Activated CD8-positive, alpha-beta memory T cell treated with anti-CD3 and anti-CD28 coated beads, Interleukin-2, amount 50 U/mL, for 4 hours (primary cell): ENCODE measurements at regions not wholly inside any gene's neighbourhood (a gene's known extent, or its start where the extent isn't known, plus 50 kb on each side); places are given as distances from the start of the nearest gene placed in this dataset.
"Not testable (repeated sequence)": the region's sequence is repeated elsewhere in the genome, so short reads cannot be mapped to it uniquely, and the experiment has no call there.

Experiments used
- DNase-seq: peaks from one replicate; pipeline ENCODE4 v3.0.0-alpha.2; 2020

DNA sequence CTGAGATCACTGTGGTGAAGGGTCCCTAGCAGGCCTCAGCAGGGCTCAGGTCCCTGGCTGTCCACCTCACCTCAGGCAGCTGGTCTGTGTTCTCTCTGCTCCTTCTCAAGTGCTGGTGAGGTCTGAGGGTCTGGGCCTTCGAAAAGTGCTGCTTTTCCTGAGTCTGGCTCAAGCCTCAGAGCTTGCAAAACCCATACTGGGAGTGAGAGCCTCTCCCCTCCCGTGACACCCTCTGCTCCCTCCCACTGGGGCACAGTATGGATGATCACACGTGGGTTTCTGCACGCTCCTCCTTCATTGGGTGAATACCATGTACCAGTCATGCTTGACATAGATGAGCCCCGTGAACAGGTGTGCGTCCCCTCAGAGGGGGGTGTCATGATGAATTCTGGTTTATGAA, 73.3 kb upstream of the WASF3 start:
- DNase-seq, result no peak

DNA sequence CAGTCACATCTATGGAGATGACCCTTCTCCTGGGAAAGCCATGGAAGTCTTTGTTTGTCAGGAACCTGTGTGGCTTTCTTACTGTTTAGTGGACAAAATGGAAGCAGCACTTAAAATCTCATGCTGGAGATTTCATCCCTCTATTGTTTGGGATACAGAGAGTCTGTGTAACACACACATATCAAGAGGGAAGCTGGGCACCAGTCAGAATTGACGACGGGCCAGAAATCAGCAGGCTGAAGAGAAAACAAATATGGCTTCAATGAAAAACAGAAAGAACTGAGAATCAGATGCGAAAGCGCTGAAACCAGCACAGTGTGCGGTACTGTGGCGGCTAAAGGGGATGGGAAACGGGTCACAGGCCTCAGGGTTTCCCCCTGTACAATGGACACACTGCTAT, 72.2 kb upstream of the WASF3 start:
- no peak for DNase-seq

DNA sequence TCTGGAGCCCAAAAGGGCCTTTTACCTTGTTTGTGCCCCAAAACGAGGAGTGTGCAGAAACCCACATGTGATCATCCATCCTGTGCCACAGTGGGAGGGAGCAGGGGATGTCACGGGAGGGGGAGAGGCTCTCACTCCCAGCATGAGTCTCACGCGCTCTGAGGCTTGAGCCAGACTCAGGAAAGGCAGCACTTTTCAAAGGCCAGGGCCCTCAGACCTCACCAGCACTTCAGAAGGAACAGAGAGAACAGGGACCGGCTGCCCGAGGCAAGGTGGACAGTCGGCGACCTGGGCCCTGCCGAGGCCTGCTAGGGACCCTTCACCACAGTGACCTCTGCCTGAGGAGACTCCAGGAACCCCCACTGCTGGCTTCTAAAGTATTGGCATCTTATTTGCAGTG, 71.7 kb upstream of the WASF3 start:
- no peak for DNase-seq

DNA sequence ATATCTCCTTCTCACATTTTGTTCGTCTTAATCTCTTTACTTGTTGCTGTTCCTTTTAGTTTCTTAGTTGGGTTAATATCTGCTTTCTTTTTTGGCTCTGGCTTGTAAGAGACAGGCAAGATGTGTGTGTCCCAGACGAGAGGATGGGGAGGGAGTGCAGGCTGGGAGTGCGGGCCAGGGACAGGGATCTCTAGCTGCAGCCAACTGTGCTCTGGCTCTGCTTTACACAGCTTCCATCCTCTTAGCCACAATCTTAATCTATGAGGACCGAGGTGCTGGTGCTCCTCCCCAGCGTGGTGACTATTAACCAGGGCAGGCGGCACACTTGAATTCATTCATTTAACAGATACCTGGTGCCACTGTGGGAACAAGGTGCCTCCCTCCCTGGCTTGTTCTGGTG, 70.9 kb upstream of the WASF3 start:
- DNase-seq, result no peak

DNA sequence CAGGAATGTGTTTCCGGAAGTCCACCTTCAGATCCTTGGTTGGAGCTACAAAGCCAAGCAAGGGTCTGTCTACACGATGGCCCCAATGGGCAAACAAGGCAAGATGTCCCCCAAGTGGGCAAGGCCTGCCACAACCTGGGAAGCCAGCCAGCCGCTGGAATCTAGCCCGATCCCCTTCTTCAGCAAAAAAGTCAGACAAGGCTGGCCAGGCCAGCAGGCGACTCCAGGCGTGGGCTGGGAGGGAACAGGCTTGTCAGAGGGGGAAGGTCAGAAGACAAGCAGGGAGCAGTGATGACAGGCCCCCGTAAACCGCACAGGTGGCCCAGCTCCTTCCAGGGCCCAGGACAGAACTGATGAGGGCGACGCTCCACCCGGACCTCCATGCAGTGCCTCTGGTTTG, 69.7 kb upstream of the WASF3 start:
- DNase-seq, result no peak

DNA sequence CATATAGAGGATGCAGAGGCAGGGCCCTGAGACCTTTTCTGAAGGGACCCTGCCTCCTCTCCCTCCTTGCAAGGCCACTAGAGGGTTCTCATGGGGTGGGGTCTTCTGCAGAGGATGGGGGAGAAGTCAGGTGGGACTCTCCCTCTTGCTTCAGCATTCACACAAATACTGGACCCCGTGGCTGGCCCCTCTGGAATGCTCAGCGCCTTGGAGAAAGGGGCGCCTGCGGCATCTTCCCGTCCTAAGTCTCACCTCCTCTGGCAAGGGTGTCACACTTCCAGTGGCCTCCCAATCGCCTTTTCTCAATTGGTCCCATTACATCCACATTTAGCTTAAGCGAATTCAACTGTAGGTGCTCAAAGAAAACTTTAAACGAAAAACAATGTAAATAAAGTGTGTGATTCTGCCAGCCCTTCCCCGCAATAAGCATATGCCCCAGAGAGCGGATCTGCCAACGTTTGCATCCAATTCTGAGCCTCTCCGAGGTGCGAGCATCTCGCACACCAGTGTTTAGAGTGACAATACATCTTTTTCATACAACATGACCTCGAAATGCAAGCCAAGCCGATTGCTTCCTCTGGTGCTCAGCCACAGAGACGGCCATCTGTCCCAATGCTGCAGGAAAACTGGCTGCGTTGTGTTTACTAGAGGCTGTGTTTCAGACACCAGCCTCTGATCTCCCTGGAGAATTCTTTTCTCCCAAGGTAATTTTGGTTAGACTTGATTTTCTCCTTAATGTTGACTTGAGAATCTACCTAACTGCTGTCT, 69.1 kb upstream of the WASF3 start:
- DNase-seq, result no peak

DNA sequence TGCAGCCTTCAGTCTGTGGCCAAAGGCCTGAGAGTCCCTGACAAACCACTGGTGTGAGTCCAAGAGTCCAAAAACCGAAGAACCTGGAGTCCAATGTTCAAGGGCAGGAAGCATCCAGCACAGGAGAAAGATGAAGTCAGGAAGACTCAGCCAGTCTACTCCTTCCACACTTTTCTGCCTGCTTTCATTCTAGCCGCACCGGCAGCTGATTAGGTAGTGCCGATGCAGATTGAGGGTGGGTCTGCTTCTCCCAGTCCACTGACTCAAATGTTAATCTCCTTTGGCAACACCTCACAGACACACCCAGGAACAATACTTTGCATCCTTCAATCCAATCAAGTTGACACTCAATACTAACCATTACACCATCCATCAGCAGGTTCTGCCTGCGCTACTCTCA, 65.2 kb upstream of the WASF3 start:
- not testable (repeated sequence) for DNase-seq

DNA sequence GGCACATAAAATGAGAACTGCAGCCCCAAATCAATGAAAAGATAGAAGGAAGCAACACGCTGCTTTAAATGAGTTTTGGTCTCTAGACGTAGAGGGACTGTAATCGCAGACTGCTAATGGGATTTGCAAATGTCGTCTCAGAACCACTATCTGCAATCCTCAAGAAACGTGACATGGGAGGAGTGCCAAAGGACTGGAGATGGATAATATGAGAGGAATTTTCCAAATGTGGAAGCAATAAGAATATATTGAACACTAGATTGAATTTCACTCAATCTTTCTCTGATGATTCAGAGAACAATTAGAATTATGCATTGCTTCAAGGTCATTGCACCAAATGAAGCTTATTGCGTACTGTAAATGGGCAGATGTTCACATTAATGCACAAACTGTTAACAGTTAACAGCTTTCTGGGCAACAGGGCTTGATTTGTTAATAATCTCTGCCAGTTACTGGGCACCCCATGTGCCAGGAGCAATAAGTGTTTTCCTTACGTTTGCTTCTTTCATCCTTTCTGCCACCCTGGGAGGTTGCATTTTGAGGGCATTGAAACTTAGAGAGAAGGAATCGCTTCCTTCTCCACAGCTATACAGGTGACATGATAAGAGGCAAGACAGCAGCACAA, 62.8 kb upstream of the WASF3 start:
- DNase-seq, result no peak

DNA sequence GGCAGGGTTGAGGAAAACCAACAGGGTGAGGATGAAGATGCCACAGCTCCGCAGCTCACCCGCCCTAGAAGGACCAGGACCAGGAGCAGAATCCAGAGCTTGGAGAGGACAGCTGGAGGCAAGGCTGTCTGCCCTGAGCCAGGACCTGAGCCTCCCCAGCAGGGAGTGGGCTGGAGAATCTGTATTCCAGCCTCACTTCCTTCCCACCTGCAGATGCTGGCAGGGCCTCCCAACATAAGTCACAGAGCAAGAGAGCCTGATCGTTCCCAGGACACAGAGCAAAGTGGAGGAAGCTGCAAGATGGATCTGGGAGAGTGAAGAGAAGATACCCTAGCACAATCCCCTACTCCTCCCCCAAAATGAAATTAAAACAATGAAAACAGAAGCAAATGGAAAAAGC, 61.7 kb upstream of the WASF3 start:
- DNase-seq, result no peak

DNA sequence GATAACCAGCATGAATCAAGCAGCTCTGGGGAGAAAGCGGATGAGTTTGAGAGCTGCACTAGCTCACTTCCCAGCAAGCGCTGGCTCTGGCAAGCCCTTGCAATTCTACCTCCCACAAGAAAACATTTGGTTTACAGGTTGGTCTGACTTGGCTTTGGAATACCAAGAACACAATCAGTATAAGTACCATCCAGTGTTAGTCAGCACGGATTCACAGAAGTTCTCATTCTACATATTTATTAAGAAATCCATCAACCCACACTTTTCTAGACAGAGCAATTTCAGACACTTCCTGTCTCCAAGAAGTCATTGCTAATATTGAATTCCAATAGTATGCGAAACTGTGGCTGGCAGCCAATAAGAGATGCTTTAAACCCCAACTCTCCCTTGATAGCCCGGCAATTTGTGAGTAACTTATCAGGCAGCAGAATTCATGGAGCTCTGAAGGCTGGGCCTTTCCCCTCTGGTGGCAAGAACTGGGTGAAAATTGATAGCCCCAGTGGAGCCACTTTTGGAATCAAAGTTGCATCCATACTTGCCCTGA, 59.4 kb upstream of the WASF3 start:
- DNase-seq, result no peak

DNA sequence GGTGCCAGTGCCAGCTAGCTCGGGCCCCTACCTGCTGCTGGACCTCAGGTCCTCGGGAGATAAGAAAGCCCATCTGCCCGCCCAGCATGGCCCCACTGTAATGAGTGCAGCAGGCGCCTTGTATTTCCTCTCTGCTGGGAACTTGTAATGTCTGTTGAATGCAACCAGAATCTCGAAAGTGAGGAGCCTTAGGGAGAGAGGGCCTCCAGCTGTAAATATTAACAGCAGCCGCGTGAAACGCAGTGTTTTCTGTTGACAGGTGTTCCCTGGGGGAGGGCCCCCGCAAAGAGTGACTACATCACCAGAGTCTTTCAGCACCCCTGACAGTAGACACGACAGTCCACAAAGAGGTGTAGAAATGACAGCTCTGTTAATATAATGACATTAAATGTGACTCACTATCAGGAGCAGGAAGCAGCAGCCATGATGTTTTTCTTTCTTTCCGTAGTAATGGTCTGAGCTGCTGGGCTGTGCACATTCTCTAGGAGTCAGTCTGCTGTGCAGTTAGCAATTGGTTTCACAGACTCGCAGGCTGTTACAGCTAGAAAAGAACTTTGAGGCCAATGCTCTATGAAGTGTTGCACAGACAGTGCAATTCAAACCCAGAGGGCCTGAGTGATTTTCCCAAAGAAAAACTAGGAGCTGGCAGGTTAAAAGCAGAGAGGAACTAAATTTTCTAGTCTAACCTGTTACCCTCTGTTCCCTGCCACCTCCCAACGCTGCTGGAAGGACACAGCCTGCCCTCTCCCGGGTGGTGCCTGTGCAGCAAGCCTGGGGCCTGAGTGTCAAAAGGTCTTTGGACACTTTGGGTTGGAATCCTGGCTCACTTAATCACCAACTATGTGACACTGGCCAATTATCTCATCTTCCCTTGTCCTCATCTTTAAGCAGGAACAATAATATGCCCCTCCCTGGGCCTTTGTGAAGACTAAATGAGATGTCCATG, 58.6 kb upstream of the WASF3 start:
- DNase-seq, result no peak

DNA sequence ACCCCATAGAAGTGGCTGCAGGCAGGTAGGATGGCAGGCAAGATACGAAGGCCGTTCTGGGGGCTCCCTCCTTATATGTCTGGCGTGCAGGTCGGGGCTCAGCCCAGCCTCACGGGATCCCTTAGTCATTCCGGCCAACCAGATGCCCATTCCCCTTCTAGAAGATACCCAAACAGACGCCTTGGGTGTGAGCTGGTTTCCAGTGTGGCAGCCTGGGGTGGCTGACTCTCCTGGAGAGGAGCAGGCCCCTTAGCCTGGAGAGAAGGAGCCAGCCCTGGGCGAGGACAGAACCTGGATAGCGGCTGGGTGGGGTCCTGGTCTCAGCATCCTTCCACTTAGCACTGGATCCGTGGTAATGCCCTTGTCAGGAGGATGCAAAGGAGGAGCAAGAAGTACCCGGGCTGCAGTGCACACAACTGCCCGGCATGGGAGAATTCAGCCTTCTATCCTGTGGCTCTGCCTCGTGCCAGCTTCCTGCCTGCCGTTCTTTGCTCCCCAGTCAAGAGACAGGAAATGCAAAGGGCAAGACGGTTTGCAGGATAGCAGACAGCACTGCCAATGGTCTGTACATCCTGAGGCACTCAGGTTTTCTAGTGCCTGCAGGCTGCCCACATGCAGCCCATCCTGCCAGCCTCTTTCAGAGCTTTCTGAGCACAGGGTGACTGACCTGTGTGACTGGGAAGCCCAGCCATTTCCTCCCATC, 56.7 kb upstream of the WASF3 start:
- no peak for DNase-seq

DNA sequence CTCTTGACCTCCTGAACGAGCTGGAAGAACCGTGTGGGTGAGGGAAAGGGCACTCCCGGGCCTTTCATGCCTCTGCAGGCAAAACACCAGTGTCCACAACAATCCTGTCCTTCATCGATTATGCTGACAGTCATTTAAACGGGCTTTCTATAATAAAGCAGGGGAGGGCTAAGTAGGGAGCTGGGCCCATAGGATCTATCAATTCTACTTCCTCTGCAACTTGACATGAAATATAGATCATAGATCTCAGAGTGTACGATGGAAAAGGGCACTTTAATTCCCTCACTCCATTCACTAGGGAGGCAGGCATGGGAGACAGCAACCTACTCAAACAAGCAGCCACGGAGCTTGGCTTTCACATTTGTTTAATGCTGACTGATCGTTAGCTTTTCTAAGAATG, 55.8 kb upstream of the WASF3 start:
- DNase-seq, result no peak

DNA sequence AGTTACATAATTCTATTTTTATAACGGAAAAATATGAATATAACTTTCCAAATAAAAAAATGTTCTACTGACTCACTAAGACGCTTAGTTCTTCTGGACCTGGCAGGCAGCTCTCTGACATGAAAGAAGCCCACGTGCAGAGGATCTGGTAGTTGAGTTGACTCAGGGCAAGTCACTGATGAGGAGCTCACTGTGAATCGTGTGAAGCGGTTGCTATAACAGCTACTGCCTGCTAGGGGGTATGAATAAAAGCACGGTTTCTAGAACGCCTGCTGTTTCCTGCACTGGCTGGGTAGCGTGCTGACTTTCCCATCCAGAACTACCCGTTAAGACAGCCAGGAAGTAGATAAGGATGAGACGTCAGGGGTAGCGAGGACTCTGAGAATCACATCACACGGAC, 54.7 kb upstream of the WASF3 start:
- no peak for DNase-seq

DNA sequence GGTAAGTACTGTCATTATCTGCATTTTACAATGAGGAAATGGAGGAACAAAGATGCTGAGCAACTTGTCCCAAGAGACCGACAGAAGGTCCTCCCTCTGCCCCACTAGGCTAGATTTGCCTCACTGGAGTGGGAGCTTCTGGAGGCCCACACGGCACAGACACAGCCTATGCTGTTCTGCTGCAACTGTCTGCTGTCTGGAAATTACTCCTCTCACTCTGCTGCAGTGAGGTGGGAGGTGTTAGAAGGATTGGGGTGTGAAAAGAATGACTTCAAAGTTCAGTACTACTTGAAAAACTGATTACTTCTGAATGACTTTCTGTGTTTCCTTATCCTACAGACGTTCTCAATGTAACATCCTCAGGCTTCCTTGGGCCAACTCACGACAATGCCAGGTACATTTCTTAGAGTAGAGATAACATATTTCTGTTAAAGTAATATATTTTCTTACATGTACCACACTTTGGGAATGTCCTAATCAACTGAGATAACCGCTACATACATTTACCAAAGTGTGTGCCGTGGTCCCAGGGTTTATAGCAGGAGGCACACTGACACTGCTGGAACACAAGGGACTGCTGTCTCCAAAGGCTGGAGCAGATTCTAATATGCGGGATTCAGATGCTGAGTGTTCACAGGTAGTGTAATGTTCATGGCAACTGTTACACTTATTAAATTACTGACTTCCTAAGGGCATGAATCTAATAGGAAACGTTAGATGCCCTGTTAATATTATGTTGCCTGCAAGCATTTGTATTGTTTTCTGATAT, 53.5 kb upstream of the WASF3 start:
- DNase-seq, result no peak
